ENCODE measurements at regions not wholly inside any gene's neighbourhood (a gene's known extent, or its start where the extent isn't known, plus 50 kb on each side); places are given as distances from the start of the nearest gene placed in this dataset.

- TF ChIP-seq CTCF (IDR thresholded peaks at IDR 0.05; ENCODE audit: insufficient read depth, low read length): no peak
- DNase-seq (ENCODE audit: low read depth): no peak
- H3K4me3 ChIP-seq (ENCODE audit: low read depth, low read length): no peak overlapping the region
These were observed 322.9 kb upstream of the CXADR start for GRCh38 chr21:17189963-17190362.

- no peak for TF ChIP-seq CTCF (IDR thresholded peaks at IDR 0.05; ENCODE audit: insufficient read depth, low read length)
- DNase-seq (ENCODE audit: low read depth): no peak
- H3K4me3 ChIP-seq (ENCODE audit: low read depth, low read length): no peak overlapping the region
These were observed 321.4 kb upstream of the CXADR start for GRCh38 chr21:17191346-17191993.

GRCh38 chr21:17195351-17195750 lies 317.5 kb upstream of the CXADR start:
- no peak for TF ChIP-seq CTCF (IDR thresholded peaks at IDR 0.05; ENCODE audit: insufficient read depth, low read length)
- H3K4me3 ChIP-seq (ENCODE audit: low read depth, low read length): no peak overlapping the region
- no peak for DNase-seq (ENCODE audit: low read depth)

GRCh38 chr21:17195976-17196375 lies 316.9 kb upstream of the CXADR start:
- TF ChIP-seq CTCF (IDR thresholded peaks at IDR 0.05; ENCODE audit: insufficient read depth, low read length): no peak
- no peak overlapping the region for H3K4me3 ChIP-seq (ENCODE audit: low read depth, low read length)
- DNase-seq (ENCODE audit: low read depth): no peak

- H3K4me3 ChIP-seq (ENCODE audit: low read depth, low read length): no peak overlapping the region
- no peak for TF ChIP-seq CTCF (IDR thresholded peaks at IDR 0.05; ENCODE audit: insufficient read depth, low read length)
- DNase-seq (ENCODE audit: low read depth): no peak
These were observed 316.2 kb upstream of the CXADR start for GRCh38 chr21:17196623-17197022.

- DNase-seq (ENCODE audit: low read depth): no peak
- no peak for TF ChIP-seq CTCF (IDR thresholded peaks at IDR 0.05; ENCODE audit: insufficient read depth, low read length)
These were observed 314.8 kb upstream of the CXADR start for GRCh38 chr21:17197996-17198395.

GRCh38 chr21:17200250-17200649 lies 312.6 kb upstream of the CXADR start:
- no peak for DNase-seq (ENCODE audit: low read depth)
- TF ChIP-seq CTCF (IDR thresholded peaks at IDR 0.05; ENCODE audit: insufficient read depth, low read length): no peak
- H3K4me3 ChIP-seq (ENCODE audit: low read depth, low read length): no peak overlapping the region

More at GRCh38 chr21:17197996-17198395, 314.8 kb upstream of the CXADR start:
- H3K4me3 ChIP-seq (ENCODE audit: low read depth, low read length): no peak overlapping the region
